K562 (cell line): ENCODE measurements at regions not wholly inside any gene's neighbourhood (a gene's known extent, or its start where the extent isn't known, plus 50 kb on each side); places are given as distances from the start of the nearest gene placed in this dataset.

Source experiments
- ATAC-seq: fragments of 200-7000 bp; cut with Tn5 transposase; 3 replicates; pipeline ENCODE4 v1.9.1; 2020; ENCODE audit warnings: moderate library complexity
- BruUV-seq: library from RNA; stranded (reverse); fragments of 400-500 nt; replicated peaks from 2 replicates; lab custom pipeline; 2021; lab: Mats Ljungman, UMichigan
- CTCF ChIA-PET: fragments of 300-600 bp; formaldehyde crosslinking; extraction: SDS; loops from one replicate; lab custom pipeline; 2021; ENCODE audit warnings: low intra/inter-chr PET ratio; lab: Yijun Ruan, JAX
- POLR2A ChIA-PET: fragments of 300-600, 350-650 bp; sonication (Branson Sonifier 250); formaldehyde crosslinking; extraction: SDS; loops from one replicate; lab custom pipeline; 2021; ENCODE audit warnings: antibody characterized with exemption, inconsistent platforms; lab: Yijun Ruan, JAX
- DNase-seq, 4 experiments: peaks; one replicate each; pipeline versions ENCODE4 v3.0.0 to v3.0.0-alpha.2; 2011 to 2018; ENCODE audit warnings: low spot score in 3 of 4, mixed read lengths in 3 of 4; ENCODE audit errors: extremely low read depth in 1 of 4
- FAIRE-seq: peaks from 2 replicates; lab custom pipeline; 2011; peaks lifted over from hg19 to GRCh38; lab: Jason Lieb, UNC
- H2AFZ ChIP-seq: 2 replicates; pipeline ENCODE4 v1.6.0; 2011; ENCODE audit warnings: low read depth, low read length, control low read depth, inconsistent platforms
- H3K27ac ChIP-seq: fragments of 200-600 bp; 3 replicates; pipeline ENCODE4 v1.8.0; 2011; ENCODE audit warnings: low read depth, mild to moderate bottlenecking, control low read depth, inconsistent platforms, low read length, moderate library complexity, mixed read lengths; ENCODE audit errors: extremely low read depth
- H3K27me3 ChIP-seq, 2 experiments: fragments of 300-600 bp in 1 of 2; 2 replicates in 1 of 2; 3 replicates in 1 of 2; pipeline versions ENCODE4 v1.6.0 to v1.8.0; 2011; ENCODE audit warnings: inconsistent platforms in 2 of 2, low read length in 2 of 2, mild to moderate bottlenecking in 1 of 2, mixed read lengths in 1 of 2, moderate library complexity in 1 of 2; ENCODE audit not compliant: control insufficient read depth in 2 of 2, insufficient read depth in 2 of 2
- H3K36me3 ChIP-seq: fragments of 300-600 bp; 3 replicates; pipeline ENCODE4 v1.8.0; 2011; ENCODE audit warnings: mild to moderate bottlenecking, low read length, inconsistent platforms; ENCODE audit not compliant: control insufficient read depth, insufficient read depth
- H3K4me1 ChIP-seq, 2 experiments: fragments of 200-600 bp in 1 of 2; replicated peaks in 1 of 2; 2 replicates in 1 of 2; 3 replicates in 1 of 2; pipeline versions ENCODE4 v1.5.1 to v1.8.0; 2011; ENCODE audit warnings: inconsistent platforms in 2 of 2, low read length in 2 of 2, mild to moderate bottlenecking in 1 of 2, mixed read lengths in 1 of 2, moderate library complexity in 1 of 2; ENCODE audit not compliant: control insufficient read depth in 2 of 2, insufficient read depth in 2 of 2
- H3K4me2 ChIP-seq: 2 replicates; pipeline ENCODE4 v1.6.1; 2011; ENCODE audit warnings: low read length, control low read depth, inconsistent platforms, mixed read lengths; ENCODE audit not compliant: insufficient read depth
- H3K4me3 ChIP-seq: fragments of 200-600 bp; sonication (generic), shearing (Covaris generic); 2 replicates; pipeline ENCODE4 v1.5.1; 2016; ENCODE audit warnings: control low read depth, inconsistent platforms
- H3K79me2 ChIP-seq: fragments of 200-600 bp; 3 replicates; pipeline ENCODE4 v1.8.0; 2011; ENCODE audit warnings: low read length, inconsistent platforms; ENCODE audit not compliant: control insufficient read depth, insufficient read depth
- H3K9ac ChIP-seq, 2 experiments: 2 replicates each; pipeline versions ENCODE4 v1.6.0 to v1.6.1; 2011; ENCODE audit warnings: low read depth in 2 of 2, low read length in 2 of 2, control low read depth in 1 of 2, inconsistent platforms in 1 of 2, mild to moderate bottlenecking in 1 of 2, mixed read lengths in 1 of 2; ENCODE audit not compliant: insufficient read depth in 1 of 2
- H3K9me1 ChIP-seq: one replicate; pipeline ENCODE4 v1.6.0; 2011; ENCODE audit warnings: inconsistent platforms, mild to moderate bottlenecking, low read length, moderate library complexity; ENCODE audit not compliant: control insufficient read depth, insufficient read depth
- H3K9me3 ChIP-seq: replicated peaks from 2 replicates; pipeline ENCODE4 v1.5.1; 2011; ENCODE audit warnings: low read depth, low read length, inconsistent platforms; ENCODE audit not compliant: control insufficient read depth, insufficient read depth
- H4K20me1 ChIP-seq: replicated peaks from 2 replicates; pipeline ENCODE4 v1.6.1; 2011; ENCODE audit warnings: low read length, inconsistent platforms, mixed read lengths; ENCODE audit not compliant: control insufficient read depth, insufficient read depth
- GABPB2 ChIP-seq: fragments of 250-450 bp; sonication (Bioruptor Pico); conservative IDR thresholded peaks from 2 replicates; pipeline ENCODE4 v1.5.1; 2021; ENCODE audit warnings: mild to moderate bottlenecking
- L3MBTL2 ChIP-seq: fragments of 450-650 bp; IDR thresholded peaks from 2 replicates; pipeline ENCODE4 v1.6.1; 2016; ENCODE audit warnings: mild to moderate bottlenecking, moderate library complexity
- SIX5 ChIP-seq, 2 experiments: IDR thresholded peaks; 2 replicates each; pipeline ENCODE4 v1.6.1; 2011; ENCODE audit warnings: low read length in 2 of 2, borderline replicate concordance in 1 of 2, low read depth in 1 of 2, mild to moderate bottlenecking in 1 of 2, moderate library complexity in 1 of 2; ENCODE audit not compliant: insufficient read depth in 1 of 2
- WGBS: fragments of 100-300 bp; shearing (Covaris generic); methylation state at CpG from one replicate; pipeline ENCODE4 v1.1.6; 2016; ENCODE audit warnings: low coverage, mixed read lengths; ENCODE audit not compliant: insufficient coverage; ENCODE audit errors: missing lambda C conversion rate; 5-methylcytosine and 5-hydroxymethylcytosine counted together
- in situ Hi-C: fragments of 300-500 bp; cut with MboI; formaldehyde crosslinking; loops from 4 replicates; pipeline ENCODE4 v1.15.0; 2018; ENCODE audit warnings: inconsistent platforms, mixed read lengths
- intact Hi-C: fragments of 100-400 bp; cut with micrococcal nuclease; formaldehyde crosslinking; loops from 2 replicates; pipeline ENCODE4 v1.14.2; 2022
- TF ChIP-seq, protein P1 (sequence below): fragments of 450-650 bp; formaldehyde crosslinking; IDR thresholded peaks from 2 replicates; pipeline ENCODE4 v1.4.0; 2020; ENCODE audit warnings: mild to moderate bottlenecking, moderate library complexity

DNA sequence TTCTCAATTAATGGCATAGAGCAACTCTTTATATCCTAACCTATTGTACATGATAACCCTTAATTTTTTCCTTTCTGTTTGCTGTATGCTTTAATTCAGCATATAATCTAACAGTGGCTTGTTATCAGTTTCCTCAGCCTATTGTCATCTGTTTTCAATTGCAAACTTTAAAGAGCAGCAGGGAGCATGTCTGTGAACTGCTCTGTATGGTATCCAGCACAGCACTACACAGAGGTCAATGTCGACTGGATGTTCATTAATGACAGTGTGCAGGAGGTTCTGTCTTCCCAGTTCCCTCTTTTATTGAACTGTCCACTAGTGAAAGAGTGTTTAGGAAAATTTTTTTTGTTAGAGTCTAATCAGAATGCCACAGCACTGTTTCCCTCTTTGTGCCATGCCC, 609.1 kb downstream of the SOX5 start:
- intact Hi-C loops, result no loop called here
- CTCF ChIA-PET, result no interaction called here
- H2AFZ ChIP-seq, result no peak overlapping the region
- FAIRE-seq (no peak), ATAC-seq (no peak; the same call in 2 of the 3 replicates), DNase-seq (no peak)
- POLR2A ChIA-PET, result no interaction called here
- H3K27ac ChIP-seq, result no peak overlapping the region
- no peak overlapping the region for H3K4me3 ChIP-seq
- H3K4me1 ChIP-seq, result no peaks in the 10 kb centered on the region
- no peaks in the 10 kb centered on the region for H3K36me3 ChIP-seq
- 6% methylated on average over 1 of the region's 1 CpG for WGBS
- H3K79me2 ChIP-seq, result no peaks in the 10 kb centered on the region
- no TSS peak for BruUV-seq
- no peak for TF ChIP-seq L3MBTL2
- no peak for TF ChIP-seq SIX5 (IDR thresholded peaks at IDR 0.05; ENCODE audit: borderline replicate concordance in 1 of 2, insufficient read depth in 1 of 2, low read depth in 1 of 2, low read length in 2 of 2)
- TF ChIP-seq, protein P1, sequence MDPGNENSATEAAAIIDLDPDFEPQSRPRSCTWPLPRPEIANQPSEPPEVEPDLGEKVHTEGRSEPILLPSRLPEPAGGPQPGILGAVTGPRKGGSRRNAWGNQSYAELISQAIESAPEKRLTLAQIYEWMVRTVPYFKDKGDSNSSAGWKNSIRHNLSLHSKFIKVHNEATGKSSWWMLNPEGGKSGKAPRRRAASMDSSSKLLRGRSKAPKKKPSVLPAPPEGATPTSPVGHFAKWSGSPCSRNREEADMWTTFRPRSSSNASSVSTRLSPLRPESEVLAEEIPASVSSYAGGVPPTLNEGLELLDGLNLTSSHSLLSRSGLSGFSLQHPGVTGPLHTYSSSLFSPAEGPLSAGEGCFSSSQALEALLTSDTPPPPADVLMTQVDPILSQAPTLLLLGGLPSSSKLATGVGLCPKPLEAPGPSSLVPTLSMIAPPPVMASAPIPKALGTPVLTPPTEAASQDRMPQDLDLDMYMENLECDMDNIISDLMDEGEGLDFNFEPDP (CRISPR knock-in tag), result no peak
- no peak for TF ChIP-seq GABPB2
- TF ChIP-seq, all 486 proteins: peak for 0
- Histone ChIP-seq H3K27me3 (no peaks in the 10 kb centered on the region), H3K4me2 (no peak overlapping the region), H3K9ac (no peak overlapping the region), H3K9me1 (no peaks in the 10 kb centered on the region), H4K20me1 (no peaks in the 10 kb centered on the region), H3K9me3 (no peaks in the 10 kb centered on the region)
- in situ Hi-C loops, result no loop called here

- Histone ChIP-seq H3K27ac (no peak overlapping the region), H3K9me3 (no peaks in the 10 kb centered on the region), H3K4me1 (no peaks in the 10 kb centered on the region), H3K27me3 (no peaks in the 10 kb centered on the region), H3K9me1 (no peaks in the 10 kb centered on the region), H3K4me2 (no peak overlapping the region), H3K36me3 (no peaks in the 10 kb centered on the region), H3K4me3 (no peak overlapping the region), H3K79me2 (no peaks in the 10 kb centered on the region), H4K20me1 (no peaks in the 10 kb centered on the region), H3K9ac (no peak overlapping the region), H2AFZ (no peak overlapping the region)
- POLR2A ChIA-PET, result no interaction called here
- BruUV-seq, result no TSS peak
- intact Hi-C loops, result no loop called here
- 95% methylated on average over 1 of the region's 1 CpG for WGBS
- DNase-seq, result no peak
- ATAC-seq, result no peak
- no peak for FAIRE-seq
- CTCF ChIA-PET, result no interaction called here
- in situ Hi-C loops, result no loop called here
Observed at GRCh38 chr12:23342407-23342806, 607.1 kb downstream of the SOX5 start.
